ENCODE measurements at regions not wholly inside any gene's neighbourhood (a gene's known extent, or its start where the extent isn't known, plus 50 kb on each side); places are given as distances from the start of the nearest gene placed in this dataset.

DNA sequence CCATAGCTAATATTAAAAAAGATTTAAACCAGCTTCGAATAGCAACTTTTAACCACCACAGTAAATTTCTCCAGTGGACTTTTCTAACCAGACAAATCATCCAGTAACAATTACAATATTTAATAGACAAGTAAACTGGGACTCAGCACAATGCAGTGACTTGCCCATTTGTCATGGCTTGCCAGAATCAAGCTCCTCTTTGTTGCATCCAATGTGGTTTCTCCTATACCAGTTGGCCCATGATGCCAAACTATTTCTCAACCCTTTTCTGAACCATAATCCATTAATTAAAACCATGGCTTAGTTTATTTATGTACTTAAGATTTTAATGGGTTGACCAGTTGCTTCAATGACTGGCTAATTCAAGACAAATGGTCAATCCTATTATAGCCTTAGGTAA lies 64.4 kb downstream of the DIO2 start:
- DNase-seq = no peak

DNA sequence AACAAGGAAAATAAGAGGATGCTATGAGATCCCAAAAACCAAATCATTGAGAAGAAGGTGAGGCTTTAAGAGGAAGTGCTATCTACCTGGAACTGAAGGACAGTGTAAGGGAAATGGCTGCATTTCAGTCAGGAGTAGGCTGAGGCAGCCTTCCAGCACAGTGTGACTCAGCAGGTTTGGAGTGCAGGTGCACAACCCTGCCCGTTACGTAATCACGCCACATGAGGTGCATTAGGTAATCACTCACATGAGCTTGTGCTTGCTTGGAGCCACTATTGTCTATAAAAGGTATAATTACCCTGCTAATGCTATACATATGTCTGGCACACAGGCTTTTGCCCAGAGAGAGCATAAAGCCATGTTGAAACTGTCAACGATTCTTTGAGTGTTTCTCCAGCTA lies 74.9 kb downstream of the DIO2 start:
- peak in 1 of 2 donors; percentile 15 for DNase-seq

DNA sequence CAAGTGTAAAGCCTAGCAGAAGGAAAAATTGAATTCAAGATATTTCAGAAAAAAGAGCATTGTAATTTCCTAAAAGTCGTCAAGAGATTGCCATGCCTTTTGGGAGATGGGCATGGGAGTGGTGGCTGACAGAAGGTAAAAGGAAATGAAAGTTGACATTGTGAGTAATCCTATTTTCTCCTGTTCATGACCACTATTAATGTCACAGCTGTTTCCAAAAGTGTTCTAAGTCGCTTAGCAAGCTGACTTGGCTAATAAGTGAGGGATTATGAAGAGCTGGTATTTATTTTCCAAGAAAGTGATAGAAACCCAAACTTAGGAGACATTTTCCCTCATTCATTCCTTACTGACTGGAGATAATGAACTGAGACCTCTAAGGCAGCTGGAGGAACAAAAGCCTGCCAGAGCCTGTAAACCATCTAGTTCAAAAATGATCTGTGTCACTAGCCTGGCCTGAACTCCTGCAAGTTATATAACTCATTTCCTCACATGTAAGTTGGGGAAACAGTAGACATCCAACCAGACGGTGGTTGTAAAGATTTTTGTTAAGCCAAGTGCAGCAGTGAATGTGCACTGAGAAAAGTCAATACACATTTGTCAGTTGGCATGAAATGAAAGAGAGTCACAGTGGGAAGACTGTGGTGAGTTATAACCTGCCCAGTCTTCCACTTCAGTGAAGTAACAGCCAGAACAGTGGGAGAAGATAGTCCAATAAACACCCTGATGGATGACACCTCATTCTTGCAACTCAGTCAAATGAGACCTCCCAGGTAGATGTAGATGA lies 75.8 kb downstream of the DIO2 start:
- no peak for DNase-seq

DNA sequence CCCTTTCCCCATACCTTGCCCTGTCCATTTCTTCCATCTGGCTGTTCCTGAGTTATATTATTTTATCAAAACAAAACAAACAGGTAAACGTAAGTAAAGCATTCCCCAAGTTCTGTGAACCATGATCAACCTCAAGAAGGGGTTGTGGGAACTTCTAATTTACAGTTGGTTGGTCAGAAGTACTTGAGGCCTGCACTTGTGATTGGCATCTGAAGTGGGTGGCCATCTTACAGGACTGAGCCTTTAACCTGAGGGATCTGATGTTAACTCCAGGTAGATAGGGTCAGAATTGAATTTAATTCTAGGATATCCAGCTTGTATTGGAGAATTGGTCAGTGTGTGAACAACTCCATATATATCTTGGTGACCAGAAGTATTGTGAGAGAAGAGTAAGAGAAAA lies 77.0 kb downstream of the DIO2 start:
- no peak for DNase-seq

DNA sequence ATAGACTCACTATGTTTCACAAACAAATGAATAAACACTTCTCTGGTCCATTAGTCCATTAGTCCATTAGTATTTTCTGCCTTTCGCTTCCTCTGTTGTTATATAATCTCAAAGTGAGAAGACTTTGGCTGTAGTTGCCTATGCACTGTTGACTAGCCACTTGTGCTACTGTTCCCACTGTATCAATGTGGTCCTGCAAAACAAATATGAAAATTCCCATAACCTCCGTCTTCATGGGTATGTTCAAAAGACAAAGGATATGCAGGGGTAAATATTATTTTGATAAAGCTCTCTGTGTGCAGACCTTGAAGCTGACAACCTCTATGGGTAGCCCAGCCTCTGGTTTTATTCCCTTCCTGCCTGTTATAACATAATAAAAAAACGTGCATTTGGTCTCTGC lies 77.8 kb downstream of the DIO2 start:
- DNase-seq = no peak

DNA sequence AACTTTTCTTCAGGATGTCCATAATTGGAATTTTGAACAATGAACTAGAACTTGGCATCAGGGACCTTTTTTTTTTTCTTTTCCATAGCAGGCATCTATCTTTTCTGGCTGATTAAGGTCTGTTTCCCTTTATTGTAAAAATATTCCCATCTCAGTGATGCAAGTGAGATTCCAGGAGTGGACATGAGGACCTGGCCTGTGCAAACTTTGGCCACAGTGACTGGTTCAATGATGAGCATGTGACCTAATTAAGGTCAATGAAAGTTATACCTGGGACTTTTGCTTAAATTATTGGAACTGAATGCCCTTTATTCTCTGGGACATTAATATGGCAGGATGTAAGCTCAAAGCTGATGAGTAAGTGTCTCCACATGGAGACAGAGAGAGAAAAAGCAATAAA lies 83.8 kb downstream of the DIO2 start:
- no peak for DNase-seq

DNA sequence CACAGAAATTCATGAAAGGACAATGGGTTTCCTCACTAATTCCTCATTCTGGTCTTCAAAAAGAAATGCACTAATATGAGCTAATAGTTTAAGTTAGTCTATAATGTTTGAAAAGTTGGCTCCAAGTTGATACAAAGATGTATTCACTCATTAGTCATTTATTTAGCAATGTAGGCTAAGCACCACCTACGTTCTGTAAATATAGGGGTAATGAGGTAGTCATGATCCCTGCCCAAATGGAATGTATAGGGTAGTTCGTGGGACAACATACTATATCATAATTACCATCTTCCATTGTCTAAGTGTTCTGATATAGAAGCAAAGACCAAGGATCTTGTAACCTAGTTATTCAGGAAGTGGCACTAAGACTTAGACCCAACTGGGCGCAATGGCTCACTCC lies 86.5 kb downstream of the DIO2 start:
- no peak for DNase-seq

DNA sequence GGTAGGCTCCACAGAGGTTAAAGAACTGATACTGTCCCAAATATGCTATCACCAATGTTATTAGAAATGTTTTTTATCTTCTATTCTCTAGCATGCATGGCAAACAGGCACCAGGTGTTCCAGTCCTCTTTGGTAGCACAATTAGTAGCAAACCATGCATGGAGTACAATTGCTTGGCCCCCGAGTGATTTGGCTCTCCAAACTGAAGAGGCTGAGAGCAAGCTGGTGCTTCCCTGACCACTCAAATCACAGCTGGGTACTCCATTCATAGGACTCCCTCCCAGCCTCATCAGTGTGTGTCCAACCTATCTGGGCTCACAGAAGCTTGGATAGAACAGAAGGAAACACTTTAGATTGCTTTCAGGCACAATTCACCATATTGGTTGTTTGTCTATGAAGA lies 93.4 kb downstream of the DIO2 start:
- no peak for DNase-seq

DNA sequence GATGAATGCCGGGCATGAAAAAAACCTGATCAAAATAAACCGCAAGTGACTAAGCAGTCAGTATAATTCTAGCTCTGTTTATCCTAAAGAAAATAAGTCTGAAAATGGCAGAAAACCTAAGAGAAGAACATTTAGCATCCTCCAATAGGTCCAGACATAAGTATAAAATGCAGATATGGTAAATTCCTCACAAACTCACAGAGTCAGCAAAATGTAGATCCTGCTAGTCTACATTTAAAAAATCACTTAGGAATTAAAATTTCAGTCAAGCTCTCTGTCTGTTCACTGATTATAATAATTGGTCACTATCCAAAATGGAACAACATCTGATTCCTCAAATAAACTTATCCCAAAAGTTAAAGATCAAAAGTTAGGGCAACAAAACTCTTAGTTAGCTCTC lies 95.1 kb downstream of the DIO2 start:
- DNase-seq = no peak

DNA sequence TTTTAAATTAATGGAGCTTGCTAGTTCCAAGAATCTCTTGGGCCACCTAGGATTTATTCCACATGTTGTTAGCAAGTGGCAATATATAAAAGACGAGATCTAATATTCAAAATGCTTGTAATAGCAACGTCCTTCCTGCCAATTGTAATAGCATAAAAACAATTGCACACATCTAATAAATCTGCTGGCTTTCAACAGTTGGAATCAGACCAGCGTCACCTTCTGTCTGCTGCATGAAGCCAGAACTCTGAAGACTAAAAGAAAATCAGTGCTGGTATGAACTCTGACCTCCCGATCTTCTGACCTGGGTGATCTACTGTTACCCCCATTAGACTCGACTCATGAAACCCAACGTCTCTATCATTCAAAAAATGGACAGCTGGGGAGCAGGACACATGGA lies 100.6 kb downstream of the DIO2 start:
- DNase-seq = no peak

DNA sequence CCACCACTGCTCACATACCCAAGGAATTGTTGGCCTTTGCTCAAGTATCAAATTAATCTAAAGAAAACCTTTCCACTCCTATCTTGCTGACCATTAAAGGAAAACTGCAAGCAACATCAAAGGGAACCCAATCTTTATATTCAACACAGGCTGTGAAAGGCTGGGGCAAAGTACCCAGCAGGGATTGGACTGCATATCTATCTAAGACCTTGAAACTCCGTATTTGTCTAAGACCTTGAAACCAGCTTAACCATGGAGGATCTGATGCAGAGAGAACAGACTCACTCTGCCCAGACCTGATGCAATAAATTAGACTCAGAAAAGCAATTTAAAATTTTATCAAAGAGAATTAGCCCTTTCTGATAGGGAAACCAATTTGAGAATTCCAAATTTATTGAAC lies 102.2 kb downstream of the DIO2 start:
- no peak for DNase-seq

DNA sequence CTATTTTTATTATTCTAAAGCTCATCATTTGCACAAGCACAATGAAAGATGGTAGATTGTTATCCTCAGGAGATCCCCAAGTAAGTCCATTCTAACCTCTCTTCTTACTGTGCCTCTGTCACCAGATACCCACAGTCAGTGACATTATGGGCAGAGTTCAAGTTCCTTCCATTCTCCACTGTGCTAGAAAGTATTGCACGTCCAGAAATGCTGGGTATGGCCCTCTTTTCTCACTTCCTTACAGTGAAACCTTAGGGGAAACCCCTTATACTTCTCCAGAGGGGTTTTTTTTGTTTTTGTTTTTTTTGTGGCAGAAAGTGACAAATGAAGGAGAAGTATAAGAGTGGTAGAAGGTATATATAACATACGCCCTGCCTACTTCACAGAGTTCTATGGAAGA lies 102.9 kb downstream of the DIO2 start:
- DNase-seq = no peak

DNA sequence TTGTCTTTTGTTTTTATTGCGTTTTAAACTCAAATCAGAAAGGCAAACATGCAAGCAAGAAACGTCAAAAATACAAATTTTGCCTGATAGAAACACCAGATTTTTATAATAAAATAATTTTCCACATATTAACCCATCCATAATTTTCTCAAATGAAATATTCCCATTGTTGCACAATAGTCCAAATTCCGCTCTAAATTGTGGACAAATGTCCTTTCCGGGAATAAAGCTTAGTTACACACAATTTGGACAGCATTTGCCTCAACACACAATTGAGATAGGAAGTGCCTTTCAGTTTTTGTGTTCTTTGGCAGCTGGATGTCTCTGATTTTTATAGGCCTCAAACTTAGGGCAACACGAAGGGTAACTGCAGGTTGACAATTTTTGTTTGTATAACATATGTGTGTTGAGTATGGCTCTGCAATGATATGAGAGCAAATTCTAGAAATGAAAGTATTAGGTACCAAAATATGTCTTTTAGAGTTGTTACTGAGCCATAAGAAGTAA lies 105.8 kb downstream of the DIO2 start:
- no peak for DNase-seq

DNA sequence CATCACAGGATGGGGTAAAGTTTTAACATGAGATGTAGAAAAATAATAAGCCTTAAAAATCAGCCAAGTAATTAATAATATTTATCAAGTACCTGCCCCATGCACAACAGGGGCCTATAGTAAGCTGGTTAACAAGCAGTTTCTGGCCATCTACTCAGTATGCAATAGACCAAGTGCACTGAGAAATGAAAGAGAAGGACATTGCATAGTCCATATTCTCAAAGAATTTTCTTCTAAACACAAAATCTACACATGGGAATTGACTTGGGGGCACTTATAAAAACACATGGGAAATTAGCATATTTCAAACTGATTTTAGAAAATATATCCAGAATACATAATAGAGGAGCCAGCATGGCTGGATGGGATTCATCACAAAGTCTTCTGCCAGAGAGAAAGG lies 109.5 kb downstream of the DIO2 start:
- no peak for DNase-seq

DNA sequence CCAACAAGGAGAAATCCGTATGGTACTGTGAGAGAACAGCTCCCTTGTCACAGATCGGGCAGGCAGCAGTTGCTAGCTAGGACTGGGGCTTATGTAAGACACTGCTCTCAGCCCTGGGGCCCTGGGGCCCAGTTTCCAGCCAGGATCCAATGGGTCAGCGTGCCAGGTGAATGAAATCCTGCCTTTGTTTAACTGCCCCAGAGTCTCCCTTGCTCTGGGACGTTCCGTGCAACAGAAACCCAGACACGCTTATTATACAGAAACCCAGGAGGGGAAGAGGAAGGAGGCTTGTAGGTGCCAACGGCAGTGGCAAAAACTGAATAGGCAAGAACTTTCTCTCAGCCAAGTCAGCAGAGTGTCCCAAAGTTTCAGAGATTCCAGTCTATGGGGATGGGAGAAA lies 110.6 kb downstream of the DIO2 start:
- no peak for DNase-seq

DNA sequence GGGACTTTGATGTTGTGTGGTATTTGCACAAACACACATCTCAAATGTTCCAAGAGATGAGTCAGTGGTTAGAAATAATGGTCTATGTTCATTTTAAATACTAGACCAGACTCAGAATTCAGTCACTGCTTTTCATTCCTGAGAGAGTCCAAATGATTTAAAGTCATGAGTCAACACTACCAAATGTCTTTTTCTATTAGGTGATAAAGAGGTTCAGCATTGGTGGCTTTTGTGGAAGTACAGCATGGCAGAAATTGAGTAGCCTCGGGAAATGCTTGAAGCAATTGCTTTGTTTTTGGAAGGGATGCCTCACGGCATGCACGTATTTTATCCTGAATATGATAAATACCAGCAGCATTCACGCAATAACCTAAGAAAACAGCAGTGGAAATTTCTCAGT lies 115.7 kb downstream of the DIO2 start:
- DNase-seq = no peak

DNA sequence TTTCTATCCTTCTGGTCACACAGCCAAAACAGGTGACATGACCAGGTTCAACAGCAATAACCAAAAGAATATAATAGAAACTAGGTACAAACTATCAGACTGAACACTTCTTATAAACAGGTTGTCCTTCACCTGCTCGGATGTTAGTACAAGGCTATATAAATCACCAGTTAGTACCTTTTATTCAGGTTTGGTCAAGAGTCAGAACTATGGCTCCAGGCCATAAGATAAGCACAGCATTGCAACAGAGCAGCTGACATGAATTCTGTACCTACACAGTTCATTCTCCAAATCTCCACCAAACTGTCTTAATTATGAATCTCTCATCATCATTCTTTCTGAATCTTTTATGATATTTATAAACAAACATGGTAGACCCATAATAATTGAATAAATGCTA lies 123.9 kb downstream of the DIO2 start:
- DNase-seq = no peak

DNA sequence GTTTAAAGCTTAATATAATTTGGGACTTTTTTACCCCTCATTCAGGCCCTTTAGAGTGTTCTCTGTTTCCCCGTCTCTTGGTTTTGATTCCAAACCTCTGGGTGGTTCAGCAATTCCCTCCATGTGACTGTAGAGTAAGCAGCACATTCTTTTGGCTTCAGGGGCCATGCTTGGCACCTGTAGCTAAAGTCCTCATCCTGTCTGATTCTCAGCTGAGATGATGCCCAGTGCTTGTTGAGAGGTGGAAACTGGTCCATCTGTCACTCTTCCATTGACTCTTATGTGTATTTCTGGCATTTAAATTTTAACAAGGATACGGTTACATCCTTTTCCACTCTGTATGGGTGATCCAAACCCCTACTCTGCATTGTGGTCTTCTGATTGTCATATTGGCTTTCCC lies 127.1 kb downstream of the DIO2 start:
- no peak for DNase-seq

DNA sequence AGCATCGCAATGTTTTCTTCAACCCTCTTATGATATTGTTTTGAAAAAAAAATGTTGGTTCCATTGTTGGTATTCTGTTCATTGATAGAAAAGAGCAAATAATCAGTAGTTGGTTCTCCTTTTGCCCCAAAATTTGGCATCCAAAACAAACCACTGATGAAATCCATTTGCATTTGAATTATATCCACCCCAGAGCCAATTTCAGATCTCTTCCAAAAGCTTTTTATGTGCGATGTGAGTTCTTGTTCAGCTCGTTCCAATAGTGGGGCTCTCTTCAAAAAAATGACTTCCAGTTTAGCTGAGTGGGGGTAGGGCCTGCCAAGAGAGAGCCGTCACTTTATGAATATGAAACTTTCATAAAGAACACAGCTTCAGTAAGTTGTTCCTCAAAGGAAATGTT lies 130.7 kb downstream of the DIO2 start:
- no peak for DNase-seq

DNA sequence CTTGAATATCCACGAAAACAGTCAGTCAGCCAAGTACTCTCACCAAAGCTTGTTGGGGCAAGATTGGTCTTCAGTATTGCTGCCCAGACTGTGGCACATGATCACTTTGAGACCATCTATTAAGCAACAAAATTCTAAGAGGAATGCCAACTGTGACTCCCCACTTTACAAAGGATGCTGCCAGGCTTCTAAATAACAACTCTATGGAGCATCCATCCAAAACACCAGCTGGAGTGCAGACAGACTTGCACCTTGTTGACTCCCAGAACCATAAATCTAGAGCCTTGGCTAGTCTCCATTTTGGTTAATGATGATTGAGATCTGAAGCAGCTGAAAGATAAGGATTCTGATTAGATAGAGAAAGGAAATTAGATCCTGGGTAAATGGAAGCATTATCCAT lies 132.8 kb downstream of the DIO2 start:
- DNase-seq = no peak

DNA sequence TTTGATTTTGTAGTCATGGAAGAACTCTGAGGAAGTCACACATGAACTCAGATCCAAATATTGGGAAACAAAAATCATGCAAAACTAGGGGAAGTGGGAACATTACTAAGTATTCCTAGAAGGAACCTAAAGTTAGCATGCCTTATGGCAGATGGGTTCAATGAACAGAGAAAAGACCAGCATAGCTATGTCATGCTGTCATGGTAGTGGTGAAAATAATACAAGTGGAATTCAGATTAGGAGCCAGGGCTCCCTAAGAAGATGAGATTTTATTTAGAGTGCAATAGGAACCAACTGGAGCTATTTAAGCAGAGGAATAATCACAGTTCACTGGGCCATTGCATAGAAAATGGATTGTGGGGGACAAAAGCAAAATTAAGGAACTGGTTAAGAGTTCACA lies 134.0 kb downstream of the DIO2 start:
- DNase-seq = no peak

DNA sequence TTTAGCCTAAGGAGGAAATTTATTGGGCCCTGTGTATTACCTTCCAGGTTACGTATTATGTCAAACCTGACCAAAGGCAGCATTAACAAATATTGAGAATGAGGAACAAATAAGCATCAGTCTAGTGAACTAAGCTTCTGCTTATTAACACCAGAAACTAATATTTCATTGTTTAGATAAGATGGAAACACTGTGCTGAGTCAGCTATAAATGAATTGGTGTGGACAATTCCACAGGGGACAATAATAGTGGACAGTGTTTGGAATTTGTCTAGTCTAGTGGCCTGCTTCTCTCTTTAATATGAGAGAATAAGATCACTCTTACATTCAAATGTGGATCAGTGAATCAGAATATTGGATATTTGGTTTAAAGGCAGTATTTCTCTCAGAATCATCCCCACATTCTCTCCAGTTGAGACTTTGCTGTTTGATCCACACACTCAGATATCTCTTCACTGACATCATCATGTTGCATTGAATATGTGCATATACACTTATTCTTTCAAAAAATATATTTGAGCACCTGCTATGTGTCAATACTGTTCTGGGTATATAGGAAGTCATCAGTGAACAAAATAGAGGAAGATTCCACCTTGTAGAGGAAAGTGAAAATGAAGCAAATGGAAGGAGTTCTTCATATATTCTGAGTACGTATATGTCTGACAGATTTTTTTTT lies 136.3 kb downstream of the DIO2 start:
- no peak for DNase-seq

DNA sequence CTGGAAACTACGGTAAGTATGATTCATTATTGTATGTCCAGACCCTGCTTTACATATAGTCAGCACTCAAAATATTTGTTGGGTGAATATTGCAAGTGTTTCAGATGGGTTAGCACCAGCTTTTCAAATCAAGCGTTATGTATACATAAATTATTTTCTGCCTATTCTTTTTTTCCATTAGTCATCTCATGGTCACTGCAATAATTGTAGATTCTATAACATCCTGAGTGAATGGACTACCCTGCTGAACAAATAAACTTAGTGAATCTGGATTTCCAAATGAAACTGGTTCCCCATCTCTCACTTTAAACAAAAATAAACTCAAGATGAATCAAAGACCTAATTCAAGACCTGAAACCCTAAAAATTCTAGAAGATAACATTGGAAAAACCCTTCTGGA lies 152.3 kb downstream of the DIO2 start:
- no peak for DNase-seq

DNA sequence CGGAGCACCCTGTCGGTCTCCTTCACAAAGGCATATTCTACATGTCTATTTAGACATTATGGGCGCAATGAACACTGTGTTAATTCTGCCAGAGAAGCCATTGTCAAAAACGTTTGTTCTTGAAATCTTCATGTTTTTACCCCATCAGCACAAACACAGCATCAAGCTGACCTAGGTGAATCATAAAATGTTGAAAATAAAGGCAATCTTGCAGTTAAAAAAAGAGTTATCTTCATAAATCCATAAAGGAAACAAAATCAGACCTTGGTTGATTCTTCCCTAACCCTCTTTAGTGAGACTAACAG lies 154.9 kb downstream of the DIO2 start:
- no peak for DNase-seq
